ENCODE measurements at regions not wholly inside any gene's neighbourhood (a gene's known extent, or its start where the extent isn't known, plus 50 kb on each side); places are given as distances from the start of the nearest gene placed in this dataset.
"Not testable (repeated sequence)": the region's sequence is repeated elsewhere in the genome, so short reads cannot be mapped to it uniquely, and the experiment has no call there.

DNA sequence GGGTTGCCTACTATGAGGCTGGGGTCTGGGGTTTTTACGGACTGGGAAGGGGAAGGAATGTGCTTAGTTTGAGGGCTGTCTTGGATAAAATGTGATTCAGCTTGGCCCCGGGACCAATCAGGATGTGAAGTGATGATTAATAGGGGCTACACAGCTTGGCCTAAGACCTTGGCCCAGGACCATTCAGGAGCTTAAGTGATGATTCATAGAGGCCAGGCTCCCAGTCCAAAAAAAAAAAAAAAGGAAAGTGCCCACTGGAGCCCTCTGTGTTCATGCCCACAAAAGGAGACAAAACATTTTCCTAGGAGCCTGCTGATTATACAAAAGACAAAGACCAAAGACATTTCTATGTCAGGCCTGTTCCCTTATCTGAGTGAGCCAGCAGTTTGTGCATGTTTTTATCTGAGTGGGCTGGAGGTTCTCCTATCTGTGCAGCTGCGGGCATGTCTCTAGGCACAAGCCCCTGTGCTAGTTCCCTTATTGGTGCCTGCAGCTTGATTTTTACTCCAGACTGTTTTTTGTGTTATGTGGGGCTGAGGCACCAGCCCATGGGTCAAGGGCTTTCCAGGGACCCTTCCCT is 898.2 kb upstream of the GOT2 start:
- no peak for DNase-seq

DNA sequence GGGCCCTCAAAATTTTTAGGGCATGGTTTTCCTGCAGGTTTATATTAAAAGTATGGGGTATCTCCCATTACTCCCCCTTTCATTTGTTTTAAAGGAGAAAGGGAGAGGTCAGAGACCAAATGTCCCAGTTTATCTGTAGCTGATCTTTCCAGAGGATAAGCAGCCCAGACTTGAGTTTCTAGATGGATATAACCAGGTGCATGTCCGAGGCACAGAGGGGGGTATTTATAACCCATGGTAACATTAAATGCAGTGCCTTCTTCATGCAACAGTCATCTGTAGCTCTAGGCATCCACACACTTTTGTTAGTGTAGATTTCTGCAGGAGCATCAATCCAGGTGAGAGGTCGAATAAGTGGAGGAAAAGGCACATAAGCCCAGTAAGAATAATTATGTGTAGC is 890.3 kb upstream of the GOT2 start:
- DNase-seq, result not testable (repeated sequence)

DNA sequence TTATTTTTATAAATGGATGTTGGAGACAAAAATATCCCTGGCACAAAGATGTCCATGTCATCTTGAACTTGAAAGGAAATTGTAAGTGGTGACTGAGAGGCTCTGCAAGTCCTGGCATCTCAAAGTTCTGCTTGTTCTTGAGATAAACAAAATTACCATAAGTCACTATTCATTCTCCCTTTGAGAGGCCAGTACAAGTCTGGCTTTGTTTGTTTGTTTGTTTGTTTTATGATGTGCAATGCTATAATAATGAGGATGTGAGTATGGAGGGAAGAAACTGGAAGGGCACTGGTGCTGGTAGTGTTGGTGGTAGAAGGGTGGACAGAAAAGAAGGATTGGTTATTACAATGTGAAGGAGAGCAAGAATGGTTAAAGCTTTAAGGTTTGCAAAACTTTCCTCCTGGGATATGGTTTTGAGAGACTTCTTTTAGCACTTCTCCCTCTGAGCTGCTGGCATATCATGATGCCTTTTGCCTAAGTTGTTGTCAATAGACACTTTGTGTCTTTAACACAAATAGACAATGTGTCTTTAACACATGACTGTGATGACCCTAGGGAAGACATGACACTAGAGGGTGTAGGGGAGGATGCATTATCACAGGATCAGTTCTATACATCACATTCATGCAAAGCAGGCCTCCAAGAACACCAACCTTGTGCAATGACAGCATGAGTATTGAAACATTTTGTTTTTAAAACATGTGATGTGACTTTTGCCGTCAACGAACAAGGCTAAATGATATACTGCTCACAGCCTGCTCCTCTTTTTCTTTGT is 880.5 kb upstream of the GOT2 start:
- DNase-seq, result no peak

DNA sequence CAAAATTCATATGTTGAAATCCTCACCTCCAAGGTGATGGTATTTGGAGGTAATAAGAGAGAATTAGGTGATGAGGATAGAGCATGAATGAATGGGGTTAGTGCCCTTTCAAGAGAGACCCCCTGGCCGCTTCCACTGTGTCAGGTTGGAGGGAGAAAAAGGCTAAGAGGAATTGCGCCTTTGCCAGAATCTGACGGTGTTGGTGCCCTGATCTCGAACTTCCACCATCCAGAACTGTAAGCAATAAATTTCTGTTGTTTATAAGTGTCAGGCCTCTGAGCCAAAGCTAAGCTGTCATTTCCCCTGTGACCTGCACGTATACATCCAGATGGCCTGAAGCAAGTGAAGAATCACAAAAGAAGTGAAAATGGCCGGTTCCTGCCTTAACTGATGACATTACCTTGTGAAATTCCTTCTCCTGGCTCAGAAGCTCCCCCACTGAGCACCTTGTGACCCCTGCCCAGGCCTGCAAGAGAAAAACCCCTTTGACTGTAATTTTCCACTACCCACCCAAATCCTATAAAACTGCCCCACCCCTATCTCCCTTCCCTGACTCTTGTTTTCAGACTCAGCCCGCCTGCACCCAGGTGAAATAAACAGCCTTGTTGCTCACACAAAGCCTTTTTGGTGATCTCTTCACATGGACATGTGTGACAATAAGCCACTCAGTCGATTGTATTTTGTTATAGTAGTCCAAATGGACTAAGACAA is 878.9 kb upstream of the GOT2 start:
- not testable (repeated sequence) for DNase-seq

DNA sequence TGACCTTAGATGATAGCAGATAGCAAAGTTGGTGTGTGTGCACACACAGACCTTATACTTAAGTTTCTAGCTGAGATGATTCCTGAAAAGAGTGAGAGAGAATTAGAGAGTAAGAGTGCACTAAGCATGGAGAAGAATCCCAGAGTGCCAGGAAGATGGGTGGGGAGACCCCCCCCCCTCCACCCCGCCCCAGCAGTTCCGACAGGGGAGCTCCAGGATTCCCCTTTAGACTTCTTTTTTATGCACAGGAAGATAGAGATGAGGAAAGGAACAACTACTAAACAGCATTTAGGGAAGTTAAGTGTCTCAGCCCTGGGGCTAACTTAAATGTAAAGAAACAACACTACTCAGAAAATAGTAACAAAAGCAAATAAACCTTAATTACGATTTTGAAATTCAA is 878.0 kb upstream of the GOT2 start:
- no peak for DNase-seq

DNA sequence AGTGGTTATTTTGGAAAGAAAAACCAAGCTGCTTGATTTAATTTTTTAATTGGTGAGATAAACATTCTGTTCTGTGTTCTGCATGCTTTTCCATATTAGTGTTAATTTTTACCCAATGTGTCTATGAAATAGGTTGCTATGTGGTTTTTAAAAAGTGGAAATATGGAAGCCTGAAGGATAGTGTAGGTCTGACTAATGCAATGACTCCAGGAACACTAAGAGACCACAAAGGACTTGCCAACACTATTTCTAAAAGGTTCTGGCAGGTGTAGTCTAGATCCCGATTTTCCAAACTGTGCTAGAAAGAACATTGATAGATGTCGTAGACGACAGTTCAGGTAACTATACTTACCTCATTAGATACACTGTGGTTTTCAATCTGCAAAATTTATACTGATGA is 877.4 kb upstream of the GOT2 start:
- no peak for DNase-seq

DNA sequence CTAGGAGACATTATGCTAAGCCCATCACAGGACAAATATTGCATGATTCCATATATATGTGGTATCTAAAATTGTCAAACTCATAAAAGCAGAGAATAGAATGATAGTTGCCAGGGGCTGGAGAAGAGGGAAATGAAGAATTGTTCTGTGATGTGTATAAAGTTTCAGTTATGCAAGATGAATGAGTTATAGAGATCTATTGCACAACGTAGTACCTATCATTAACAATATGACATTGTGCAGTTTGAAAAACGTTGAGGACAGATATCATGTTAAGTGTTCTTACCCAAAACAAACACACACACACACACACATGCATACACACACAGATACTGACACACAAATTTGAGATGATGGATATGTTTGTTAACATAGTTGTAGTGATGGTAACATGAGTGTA is 871.6 kb upstream of the GOT2 start:
- no peak for DNase-seq

DNA sequence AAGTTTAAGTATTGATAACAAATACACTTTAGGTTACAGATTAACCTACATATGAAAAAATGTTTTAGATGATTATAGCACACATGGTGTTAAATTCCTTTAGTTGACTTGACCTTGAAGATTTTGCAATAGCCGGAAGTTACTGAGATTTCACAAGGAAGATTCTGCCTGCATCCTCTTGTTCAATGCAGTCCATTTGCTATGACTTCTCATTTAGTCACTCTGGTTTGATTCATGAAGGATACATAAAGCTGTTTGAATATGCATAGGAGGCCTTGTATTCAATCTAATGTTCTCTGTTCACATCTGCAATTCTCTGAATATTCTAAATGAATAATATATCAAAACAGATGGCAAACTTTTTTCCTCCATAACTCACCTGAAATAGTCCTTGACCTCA is 870.2 kb upstream of the GOT2 start:
- DNase-seq, result no peak

DNA sequence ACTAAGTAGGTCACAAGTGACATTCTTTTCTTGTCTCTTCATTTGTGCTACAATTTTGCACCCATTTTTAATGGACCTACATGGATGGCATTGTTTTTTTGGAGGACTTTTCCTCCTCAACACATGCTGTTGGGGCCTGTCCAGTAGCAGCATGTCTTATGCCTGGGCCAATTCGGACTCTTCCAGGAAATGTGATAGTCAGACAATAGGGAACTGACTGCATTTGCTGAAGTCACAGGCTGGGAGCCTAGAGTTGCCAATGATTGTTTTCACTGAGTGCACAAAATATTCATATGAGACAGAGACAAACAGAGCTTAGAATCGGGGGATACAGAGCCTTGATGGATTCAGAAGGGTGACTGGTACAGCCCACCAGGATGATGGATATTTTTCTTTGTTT is 867.3 kb upstream of the GOT2 start:
- DNase-seq, result no peak

DNA sequence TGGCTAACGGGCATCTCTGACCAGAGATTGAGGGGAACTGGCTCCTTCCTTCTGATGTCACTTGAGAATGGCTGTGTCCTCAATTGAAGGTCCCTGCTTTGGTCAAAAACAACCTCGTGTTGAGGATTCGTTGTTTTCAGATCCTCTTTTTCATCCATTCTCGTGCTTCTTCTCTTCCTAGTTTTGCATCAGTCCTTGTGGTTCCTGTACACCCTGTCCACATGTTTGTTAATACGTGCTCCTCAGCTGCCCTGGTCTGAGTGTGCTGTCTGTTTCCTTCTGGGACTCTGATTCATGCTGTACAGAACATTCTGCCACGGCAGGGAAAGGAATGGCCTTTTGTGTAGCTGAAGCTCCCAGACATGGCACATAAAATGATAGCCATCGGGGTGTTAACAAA is 863.2 kb upstream of the GOT2 start:
- no peak for DNase-seq

DNA sequence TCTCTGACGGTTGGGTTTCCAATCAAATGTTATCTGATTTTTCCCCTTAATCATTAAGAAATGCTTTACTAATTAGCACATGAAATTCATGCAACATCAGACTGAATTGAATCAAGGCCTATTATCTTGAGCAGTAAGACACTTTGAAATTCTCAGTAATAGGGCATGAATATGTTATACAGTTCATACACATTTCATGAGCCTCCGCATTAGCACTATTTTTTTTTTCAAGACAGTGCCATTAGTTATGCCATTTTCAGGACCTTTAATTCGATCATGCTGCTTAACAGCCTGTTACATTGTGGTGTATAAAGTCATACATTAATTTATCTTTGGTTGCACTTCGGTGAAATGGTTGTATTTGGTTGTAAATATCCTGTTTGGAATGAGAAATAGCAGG is 862.6 kb upstream of the GOT2 start:
- DNase-seq, result no peak

DNA sequence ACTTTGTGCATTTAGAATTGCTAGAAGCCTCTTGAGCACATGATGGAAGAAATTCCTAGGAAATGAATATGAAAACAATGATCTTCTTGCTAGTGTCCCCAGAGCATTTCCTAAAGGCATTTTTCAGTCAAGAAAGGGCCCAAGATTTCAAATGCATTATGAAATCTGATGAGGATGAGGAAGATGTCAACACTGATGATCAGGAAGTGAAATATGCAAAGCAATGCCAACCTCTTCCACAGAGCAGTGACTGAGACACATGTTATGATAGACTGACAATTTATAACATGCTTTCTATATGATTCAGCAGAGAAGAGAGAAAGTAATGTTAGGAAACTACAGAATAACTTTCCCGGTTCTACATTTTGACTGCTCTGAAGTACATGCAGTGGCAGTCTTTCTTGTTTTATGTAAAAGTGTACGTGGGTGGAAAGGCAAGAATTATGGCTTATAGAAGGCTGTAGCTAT is 859.1 kb upstream of the GOT2 start:
- no peak for DNase-seq

DNA sequence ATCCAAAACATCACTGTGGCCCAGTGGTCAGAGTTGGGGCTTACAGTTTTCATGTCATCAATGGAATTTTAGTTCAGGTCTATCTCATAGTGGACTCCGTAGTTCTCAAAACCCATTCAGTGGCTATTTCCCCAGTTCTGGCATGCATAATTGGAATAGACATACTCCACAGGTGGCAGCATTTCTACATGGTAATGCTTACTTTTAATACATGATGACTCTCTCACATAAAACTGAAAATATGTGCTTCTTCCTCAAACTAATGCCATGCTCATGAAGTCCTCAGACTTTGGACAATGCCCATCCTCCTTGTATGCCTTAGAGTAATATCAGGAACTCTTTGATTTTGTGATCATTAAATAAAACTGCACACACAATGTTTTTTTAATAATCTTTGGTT is 857.4 kb upstream of the GOT2 start:
- no peak for DNase-seq

DNA sequence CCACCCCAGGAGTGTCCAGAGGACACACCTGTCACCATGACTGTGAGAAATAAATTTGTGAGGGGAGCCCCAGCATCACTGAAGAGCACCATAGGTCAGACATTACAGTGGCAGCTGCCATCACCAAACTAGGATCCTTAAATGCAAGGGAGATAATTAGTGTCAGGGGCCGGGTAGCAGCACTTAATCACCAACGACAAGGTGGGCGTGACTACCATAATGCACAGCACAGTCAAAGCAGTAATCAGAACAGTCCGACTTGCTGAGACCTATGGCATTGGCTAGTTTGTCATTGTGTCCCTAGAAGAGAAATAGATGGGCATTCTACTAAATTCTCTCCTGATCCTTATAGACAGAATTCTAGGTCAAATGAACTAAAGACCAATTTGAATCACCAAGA is 856.7 kb upstream of the GOT2 start:
- no peak for DNase-seq

DNA sequence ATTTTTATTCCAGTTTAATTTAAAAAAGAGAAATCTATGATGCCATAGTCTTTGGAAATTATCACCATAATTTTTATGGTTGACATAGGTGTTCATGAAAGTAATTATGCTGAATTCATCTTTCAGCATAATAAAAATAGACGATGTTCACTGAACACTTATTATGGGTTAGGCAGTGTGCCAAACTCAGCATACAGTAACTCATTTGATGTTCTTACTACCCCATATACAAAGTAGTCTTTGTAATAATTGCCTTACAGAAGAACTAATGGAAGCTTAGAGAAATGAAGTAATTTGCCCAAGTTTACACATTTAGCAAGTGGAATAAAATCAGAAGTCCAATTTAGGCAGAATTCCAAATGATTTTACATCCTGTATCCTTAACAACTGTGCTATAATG is 852.2 kb upstream of the GOT2 start:
- no peak for DNase-seq

DNA sequence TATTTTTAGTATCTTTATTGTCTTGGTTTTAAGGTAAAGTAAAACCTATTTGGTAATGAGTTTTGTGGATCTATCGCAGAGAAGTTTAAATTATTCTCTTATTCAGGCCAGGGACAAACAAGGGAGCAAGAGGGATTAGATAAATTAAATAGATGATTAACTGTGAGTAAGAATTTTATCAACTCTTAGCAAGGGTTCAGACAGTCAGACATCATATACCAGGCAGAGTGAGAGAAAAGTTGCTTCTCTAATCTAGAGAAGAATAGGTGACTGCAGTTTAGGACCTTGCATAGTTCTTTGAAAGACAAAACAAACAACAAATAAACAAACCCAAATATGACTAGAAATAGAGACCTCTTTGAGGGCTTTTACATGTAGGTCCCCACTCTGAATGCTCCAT is 840.2 kb upstream of the GOT2 start:
- DNase-seq, result no peak

DNA sequence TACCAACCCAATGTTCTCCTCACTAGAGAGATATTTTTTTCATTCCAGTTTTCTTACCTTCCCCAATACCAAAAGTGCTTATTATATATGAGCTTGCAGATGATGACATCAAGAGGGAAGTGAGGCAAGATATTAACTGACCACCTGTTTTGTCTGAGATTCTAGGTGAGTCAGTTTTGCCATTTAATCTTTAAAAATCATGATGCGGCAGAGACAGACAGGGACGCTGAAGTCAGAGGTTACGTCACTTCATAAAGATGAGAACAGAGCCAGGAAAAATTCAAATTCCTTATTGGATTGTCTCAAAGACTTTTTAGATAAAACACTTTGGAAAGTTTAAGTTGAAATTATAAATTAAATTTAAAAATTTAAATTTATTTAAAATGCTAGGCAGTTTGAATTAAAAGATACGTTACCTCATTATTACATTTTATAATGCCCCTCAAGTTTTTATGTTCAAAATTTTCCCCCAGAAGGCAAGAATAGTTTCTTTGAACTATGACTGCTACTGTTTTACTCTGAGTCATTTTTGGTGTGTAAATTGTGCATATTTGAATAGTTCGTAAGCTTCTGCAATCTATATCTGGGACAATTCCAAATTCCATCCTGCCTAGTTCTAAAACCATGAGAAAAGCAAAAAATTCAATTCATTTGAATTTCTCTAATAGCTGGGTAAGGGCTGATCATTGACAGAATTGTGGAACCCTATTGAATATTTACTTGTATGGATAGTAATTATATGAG is 839.6 kb upstream of the GOT2 start:
- DNase-seq, result no peak

DNA sequence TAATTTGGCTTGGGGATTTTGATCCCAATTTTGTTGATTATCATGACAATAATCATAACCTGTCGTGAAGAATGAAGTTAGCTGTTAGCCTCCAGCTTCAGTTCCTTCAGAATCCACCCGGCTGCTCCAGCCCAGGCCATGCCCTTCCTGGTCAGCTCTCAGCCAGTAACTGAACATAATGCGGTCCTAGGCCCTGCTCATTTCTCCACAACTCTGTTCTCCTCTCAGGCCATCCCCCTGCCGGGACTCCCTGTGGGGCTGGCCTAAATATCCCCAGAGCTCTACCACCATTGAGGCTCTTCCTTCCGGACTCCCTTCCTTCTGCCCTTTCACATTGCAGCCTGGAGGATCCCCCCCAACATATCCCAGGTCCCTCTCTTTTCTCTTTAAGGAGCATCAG is 833.4 kb upstream of the GOT2 start:
- DNase-seq, result no peak

DNA sequence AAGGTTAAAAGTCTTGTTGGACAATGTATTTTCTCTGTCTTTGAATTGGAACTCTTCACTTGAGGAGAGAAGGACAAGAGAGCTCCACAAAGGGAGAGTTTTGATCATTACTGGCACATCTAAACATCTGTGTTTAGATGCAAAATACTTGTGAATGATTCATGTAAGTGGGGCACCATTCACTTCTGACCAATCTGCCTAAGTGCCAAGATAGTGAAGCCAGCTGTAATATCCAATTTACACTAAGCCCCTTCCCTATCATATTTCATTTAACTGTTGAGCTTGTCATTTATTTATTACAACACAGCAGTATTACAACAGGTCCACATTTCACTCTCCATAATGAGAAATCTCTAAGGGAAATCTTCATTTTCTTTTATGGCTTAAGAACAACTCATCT is 832.3 kb upstream of the GOT2 start:
- DNase-seq, result no peak

DNA sequence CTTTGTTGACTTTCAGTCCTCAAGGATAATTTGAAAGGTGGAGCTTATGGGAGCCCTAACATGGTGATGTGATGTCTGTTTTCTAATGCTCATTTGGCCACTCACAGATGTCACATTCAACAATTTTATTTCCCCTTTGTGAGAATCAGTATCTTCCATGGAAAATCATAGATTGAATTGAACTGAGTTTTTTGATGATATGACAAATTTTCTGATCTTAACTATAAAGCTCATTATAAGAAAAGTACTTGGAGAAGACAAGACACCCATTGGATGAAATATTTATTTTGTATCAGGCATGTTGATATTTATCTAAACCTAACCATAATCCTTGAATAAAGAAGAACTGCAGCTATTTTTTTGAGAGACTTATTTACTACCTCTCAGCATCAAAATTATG is 824.6 kb upstream of the GOT2 start:
- DNase-seq, result no peak

DNA sequence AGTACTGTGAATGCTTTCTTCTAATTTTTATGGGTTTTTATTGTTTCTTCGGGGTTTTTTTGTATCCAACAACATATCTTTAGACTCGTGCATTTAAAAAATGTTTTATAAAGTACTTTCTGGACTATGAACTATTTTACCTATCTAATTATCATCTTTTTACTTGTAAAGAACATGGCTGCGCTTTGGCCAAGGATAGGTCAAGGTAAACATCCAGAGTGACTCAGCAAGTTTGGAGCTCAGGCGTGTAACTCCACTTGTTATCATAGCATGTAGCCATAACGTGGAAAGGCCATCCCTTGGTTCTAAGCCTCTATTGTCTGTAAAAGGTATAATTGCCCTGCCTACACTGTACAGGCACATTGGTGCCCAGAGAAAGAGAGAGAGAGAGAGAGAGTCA is 818.0 kb upstream of the GOT2 start:
- DNase-seq, result no peak

DNA sequence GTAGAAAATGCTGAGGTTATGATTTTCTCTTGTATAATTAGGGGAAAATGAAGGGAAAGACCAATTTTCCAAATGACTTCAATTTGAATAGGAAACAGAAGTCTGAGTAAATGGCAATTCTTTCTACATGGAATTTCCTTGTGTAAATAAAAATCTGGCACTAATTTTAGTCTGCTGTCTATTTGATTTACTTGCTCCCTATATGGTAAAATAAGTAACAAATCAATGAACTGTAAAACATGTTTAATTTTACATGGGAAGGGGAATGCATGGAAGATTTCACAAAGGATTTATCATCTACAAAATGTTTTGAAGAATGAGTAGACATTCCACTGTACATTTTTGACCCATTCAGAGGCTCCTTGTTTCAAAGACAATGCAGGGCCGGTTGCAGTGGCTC is 811.6 kb upstream of the GOT2 start:
- DNase-seq, result no peak

DNA sequence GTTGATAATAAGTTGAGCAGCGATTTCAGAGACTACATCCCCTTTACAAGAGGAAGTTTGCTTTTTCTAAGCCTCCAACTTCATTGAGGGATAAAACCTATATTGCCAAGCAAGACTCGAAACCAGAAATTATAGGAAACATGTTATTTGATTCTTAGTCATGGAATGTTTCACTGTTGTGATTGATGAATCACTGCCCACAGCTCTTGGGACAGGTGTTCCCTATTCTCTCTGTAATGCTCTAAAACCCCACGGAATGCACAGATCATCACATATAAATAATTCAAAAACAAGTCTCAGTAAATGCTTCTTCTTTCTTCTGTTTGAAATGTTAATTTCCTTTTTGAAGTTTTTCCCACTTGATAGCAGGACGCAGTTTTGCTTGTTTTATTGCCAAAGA is 809.5 kb upstream of the GOT2 start:
- no peak for DNase-seq
